Kidney (tissue), 13 donors: ENCODE measurements at regions not wholly inside any gene's neighbourhood (a gene's known extent, or its start where the extent isn't known, plus 50 kb on each side); places are given as distances from the start of the nearest gene placed in this dataset.

Experiments used
- DNase-seq, 5 donors: peaks; one replicate each; pipeline ENCODE4 v3.0.0-alpha.2; 2013 to 2020
- FAIRE-seq: peaks from 2 replicates; lab custom pipeline; 2012; peaks lifted over from hg19 to GRCh38; lab: Jason Lieb, UNC
- H3K27ac ChIP-seq, 2 donors: one replicate each; pipeline ENCODE4 v1.7.0; 2013; ENCODE audit warnings: low read depth in 2 of 2, low read length in 2 of 2, inconsistent platforms in 1 of 2
- H3K27me3 ChIP-seq: one replicate; pipeline ENCODE4 v1.7.1; 2013; ENCODE audit warnings: low read length, inconsistent platforms; ENCODE audit not compliant: control insufficient read depth, insufficient read depth
- H3K36me3 ChIP-seq, 3 donors: one replicate each; pipeline versions ENCODE4 v1.7.0 to v1.7.1; 2013; ENCODE audit warnings: low read length in 3 of 3, control low read depth in 1 of 3, inconsistent platforms in 1 of 3; ENCODE audit not compliant: insufficient read depth in 3 of 3, control insufficient read depth in 2 of 3
- H3K4me1 ChIP-seq, 3 donors: one replicate each; pipeline versions ENCODE4 v1.7.0 to v1.7.1; 2013; ENCODE audit warnings: low read length in 3 of 3, inconsistent platforms in 1 of 3, low read depth in 1 of 3; ENCODE audit not compliant: control insufficient read depth in 2 of 3, insufficient read depth in 2 of 3
- H3K4me3 ChIP-seq, 3 donors: one replicate each; pipeline versions ENCODE4 v1.7.0 to v1.8.1; 2013; ENCODE audit warnings: low read length in 3 of 3, control low read depth in 1 of 3, inconsistent platforms in 1 of 3
- H3K9ac ChIP-seq, 3 donors: one replicate each; pipeline versions ENCODE4 v1.7.0 to v1.7.1; 2013; ENCODE audit warnings: low read length in 3 of 3, control low read depth in 1 of 3, inconsistent platforms in 1 of 3
- H3K9me3 ChIP-seq, 3 donors: one replicate each; pipeline versions ENCODE4 v1.7.0 to v1.7.1; 2013; ENCODE audit warnings: low read length in 3 of 3, control low read depth in 1 of 3, inconsistent platforms in 1 of 3; ENCODE audit not compliant: control insufficient read depth in 2 of 3, insufficient read depth in 1 of 3
- CTCF ChIP-seq: IDR thresholded peaks from 3 replicates; pipeline ENCODE4 v1.5.1; 2012; ENCODE audit warnings: mild to moderate bottlenecking, moderate library complexity, borderline replicate concordance; ENCODE audit not compliant: insufficient read depth; ENCODE audit errors: extremely low read depth
- intact Hi-C: fragments of 100-400 bp; cut with DNase I; formaldehyde crosslinking; loops from one replicate; pipeline ENCODE4 v1.11.1; 2022
- donor health status: control.
- donor health status: control.
- donor health status: control.
- donor health status: control.
- donor health status: control.
- donor health status: DM: yes; HTN: yes; CAD: no.
- donor health status: Normal renal cell carcinoma (clear cell type).

GRCh38 chr4:67162690-67163089, 382.6 kb downstream of the CENPC start:
- intact Hi-C loops: no loop called here
- H3K4me1 ChIP-seq: no peaks in the 10 kb centered on the region
- no peaks in the 10 kb centered on the region for H3K36me3 ChIP-seq
- no peak overlapping the region for H3K4me3 ChIP-seq
- no peak for FAIRE-seq
- no peaks in the 10 kb centered on the region for H3K27me3 ChIP-seq
- no peak overlapping the region for H3K9ac ChIP-seq
- no peak for TF ChIP-seq CTCF
- H3K9me3 ChIP-seq: no peaks in the 10 kb centered on the region
- no peak overlapping the region for H3K27ac ChIP-seq
- no peak for DNase-seq

- Histone ChIP-seq H3K36me3 (no peaks in the 10 kb centered on the region), H3K9ac (no peak overlapping the region), H3K9me3 (no peaks in the 10 kb centered on the region), H3K27ac (no peak overlapping the region), H3K4me1 (no peaks in the 10 kb centered on the region), H3K4me3 (no peak overlapping the region), H3K27me3 (no peaks in the 10 kb centered on the region)
- FAIRE-seq (no peak), DNase-seq (no peak)
- no peak for TF ChIP-seq CTCF
- intact Hi-C loops: no loop called here
Observed at GRCh38 chr4:67161311-67161710, 384.0 kb downstream of the CENPC start.

GRCh38 chr4:67160394-67160793, 384.9 kb downstream of the CENPC start:
- Histone ChIP-seq H3K36me3 (no peaks in the 10 kb centered on the region), H3K9ac (no peak overlapping the region), H3K27ac (no peak overlapping the region), H3K4me3 (no peak overlapping the region), H3K9me3 (no peaks in the 10 kb centered on the region), H3K4me1 (no peaks in the 10 kb centered on the region), H3K27me3 (no peaks in the 10 kb centered on the region)
- FAIRE-seq (no peak), DNase-seq (peak in 2 of 5 donors; percentile 21 to 29)
- intact Hi-C loops: no loop called here
- no peak for TF ChIP-seq CTCF

GRCh38 chr4:67158666-67159065, 386.6 kb downstream of the CENPC start:
- H3K36me3 ChIP-seq: no peaks in the 10 kb centered on the region
- no peak for TF ChIP-seq CTCF
- H3K9ac ChIP-seq: no peak overlapping the region
- H3K4me3 ChIP-seq: no peak overlapping the region
- H3K4me1 ChIP-seq: no peaks in the 10 kb centered on the region
- no peaks in the 10 kb centered on the region for H3K27me3 ChIP-seq
- DNase-seq: no peak
- no peak for FAIRE-seq
- no peak overlapping the region for H3K27ac ChIP-seq
- intact Hi-C loops: no loop called here
- H3K9me3 ChIP-seq: no peaks in the 10 kb centered on the region
